C4-2B (cell line): ENCODE measurements at regions not wholly inside any gene's neighbourhood (a gene's known extent, or its start where the extent isn't known, plus 50 kb on each side); places are given as distances from the start of the nearest gene placed in this dataset.
"Not testable (repeated sequence)": the region's sequence is repeated elsewhere in the genome, so short reads cannot be mapped to it uniquely, and the experiment has no call there.

ENCODE experiments used
- H3K27ac ChIP-seq: fragments of 450-650 bp; 2 replicates; pipeline ENCODE4 v1.5.1; 2017
- CTCF ChIP-seq: fragments of 450-650 bp; conservative IDR thresholded peaks from 2 replicates; pipeline ENCODE4 v1.5.1; 2017; ENCODE audit warnings: mild to moderate bottlenecking
- ZFX ChIP-seq: fragments of 450-650 bp; IDR thresholded peaks from 2 replicates; pipeline ENCODE4 v1.6.1; 2017

- TF ChIP-seq CTCF (no peak), ZFX (no peak)
- H3K27ac ChIP-seq, result no peak overlapping the region
Measured at GRCh38 chr12:67716817-67717216, 68.3 kb downstream of the DYRK2 start.

- H3K27ac ChIP-seq, result not testable (repeated sequence)
Measured at GRCh38 chr12:67719303-67719702, 70.8 kb downstream of the DYRK2 start.

- peak overlapping the region; percentile 17; the same call in 1 of the 2 replicates for H3K27ac ChIP-seq
- TF ChIP-seq CTCF, result no peak
- TF ChIP-seq ZFX, result no peak
Measured at GRCh38 chr12:67720351-67720856, 71.9 kb downstream of the DYRK2 start.

- no peak for TF ChIP-seq ZFX
- no peak for TF ChIP-seq CTCF
- H3K27ac ChIP-seq, result no peak overlapping the region
Measured at GRCh38 chr12:67721248-67721647, 72.7 kb downstream of the DYRK2 start.

- TF ChIP-seq ZFX, result no peak
- no peak for TF ChIP-seq CTCF
- no peak overlapping the region for H3K27ac ChIP-seq
Measured at GRCh38 chr12:67722296-67722695, 73.8 kb downstream of the DYRK2 start.

GRCh38 chr12:67726868-67727267 is 78.3 kb downstream of the DYRK2 start:
- TF ChIP-seq CTCF (no peak), ZFX (no peak)
- H3K27ac ChIP-seq, result no peak overlapping the region

- no peak overlapping the region for H3K27ac ChIP-seq
- TF ChIP-seq ZFX (no peak), CTCF (no peak)
Measured at GRCh38 chr12:67727702-67728666, 79.4 kb downstream of the DYRK2 start.

- no peak overlapping the region for H3K27ac ChIP-seq
- TF ChIP-seq ZFX, result no peak
- no peak for TF ChIP-seq CTCF
Measured at GRCh38 chr12:67732857-67733256, 84.3 kb downstream of the DYRK2 start.
